Heart right ventricle (tissue), 16 donors: ENCODE measurements at regions not wholly inside any gene's neighbourhood (a gene's known extent, or its start where the extent isn't known, plus 50 kb on each side); places are given as distances from the start of the nearest gene placed in this dataset.

Experiments used
- ATAC-seq, 8 donors: fragments of 200-7000 bp; cut with Tn5 transposase; one replicate each; pipeline ENCODE4 v1.9.1; 2020; ENCODE audit warnings: mild to moderate bottlenecking in 8 of 8, moderate library complexity in 8 of 8, moderate number of reproducible peaks in 1 of 8
- DNase-seq, 2 donors: peaks; one replicate each; pipeline ENCODE4 v3.0.0-alpha.2; 2020
- H3K27ac ChIP-seq, 10 donors: fragments of 200-600 bp; sonication (generic) in 2 of 10; one replicate each; pipeline versions ENCODE4 v1.5.0 to v1.8.0; 2020 to 2022; ENCODE audit warnings: mild to moderate bottlenecking in 3 of 10
- H3K27me3 ChIP-seq, 7 donors: fragments of 200-600 bp; one replicate each; pipeline ENCODE4 v1.8.0; 2021 to 2022; ENCODE audit warnings: mild to moderate bottlenecking in 2 of 7
- H3K36me3 ChIP-seq, 9 donors: fragments of 200-600 bp; sonication (generic) in 1 of 9; one replicate each; pipeline versions ENCODE4 v1.5.0 to v1.8.0; 2020 to 2022; ENCODE audit warnings: mild to moderate bottlenecking in 2 of 9
- H3K4me1 ChIP-seq, 9 donors: fragments of 200-600 bp; sonication (generic) in 1 of 9; one replicate each; pipeline versions ENCODE4 v1.5.0 to v1.8.0; 2020 to 2022; ENCODE audit warnings: mild to moderate bottlenecking in 4 of 9
- H3K4me3 ChIP-seq, 10 donors: fragments of 200-600 bp; sonication (generic) in 2 of 10; one replicate each; pipeline versions ENCODE4 v1.5.0 to v1.8.0; 2020 to 2022; ENCODE audit warnings: mild to moderate bottlenecking in 7 of 10, moderate library complexity in 2 of 10
- H3K9me3 ChIP-seq, 11 donors: fragments of 200-600 bp in 10 of 11; sonication (generic) in 2 of 11; one replicate each; pipeline versions ENCODE4 v1.5.0 to v1.8.0; 2013 to 2022; ENCODE audit warnings: mild to moderate bottlenecking in 2 of 11, control low read depth in 1 of 11, moderate library complexity in 1 of 11
- CTCF ChIP-seq, 9 donors: fragments of 200-600 bp; sonication (generic) in 2 of 9; IDR thresholded peaks; one replicate each; pipeline versions ENCODE4 v1.5.0 to v1.8.0; 2021 to 2022; ENCODE audit warnings: antibody characterized with exemption in 9 of 9, mild to moderate bottlenecking in 5 of 9, moderate library complexity in 1 of 9
- WGBS, 2 donors: extraction: QIAGEN DNeasy Blood & Tissue Kit; methylation state at CpG; one replicate each; pipeline ENCODE4 v1.1.7; 2013; ENCODE audit warnings: inconsistent platforms in 1 of 2; 5-methylcytosine and 5-hydroxymethylcytosine counted together
- intact Hi-C, 10 donors: fragments of 100-400 bp; cut with DNase I; formaldehyde crosslinking; loops; one replicate each; pipeline versions ENCODE4 v1.11.1 to v1.14.2; 2022
- donor health status: Arrhythmogenic right ventricular cardiomyopathy.
- donor health status: ischemic (EF 13 %, LVEDD 7.1; RV severe dilation, severe dysfunction).
- donor health status: healthy with polysubstance abuse.
- donor health status: DM: no; HTN: yes; CAD: no.
- donor health status: DM: no; HTN: no; CAD: no.
- donor health status: ischemic (EF 25% LVEDD 6.9; RV normal size, moderate dysfunction).
- donor health status: ischemic (EF 25% LVEDD 5.7; RV mildly dilated, moderate dysfunction).
- donor health status: healthy.
- donor health status: DM: yes; HTN: yes; CAD: no.
- donor health status: Ischemic cardiomyopathy.
- donor health status: ischemic (EF 35%, LVEDD 5.7; RV mildly dilated, moderate dysfunction).
- donor health status: nonischemic (EF 11% LVEDD 7.7; RV severe dilation, severe dysfunction).
- donor health status: DM: yes; HTN: yes; CAD: no.
- donor health status: PGD.
- donor health status: ischemic (EF 29% LVEDD 5.4; RV normal size, mild dysfunction).
- donor health status: nonischemic (EF 23%, LVEDD 6.1; RV moderate dilation, normal function).

GRCh38 chr12:95413576-95413975 lies 60.4 kb upstream of the METAP2 start:
- Histone ChIP-seq H3K36me3 (no peaks in the 10 kb centered on the region), H3K4me1 (peaks cover 0 to 12% (median 0%) of the 10 kb centered on the region in 9 donors), H3K27ac (no peak overlapping the region), H3K9me3 (no peaks in the 10 kb centered on the region), H3K27me3 (no peaks in the 10 kb centered on the region), H3K4me3 (no peak overlapping the region)
- ATAC-seq (no peak), DNase-seq (no peak)
- TF ChIP-seq CTCF (IDR thresholded peaks at IDR 0.05): no peak
- intact Hi-C loops: no loop called here
- 92 to 96% methylated on average over 3 of the region's 3 CpGs for WGBS, 2 donors

GRCh38 chr12:95415451-95415850 lies 58.5 kb upstream of the METAP2 start:
- H3K27me3 ChIP-seq: no peaks in the 10 kb centered on the region
- WGBS, 2 donors: 67 to 69% methylated on average over 1 of the region's 1 CpG
- DNase-seq: no peak
- no peak for TF ChIP-seq CTCF (IDR thresholded peaks at IDR 0.05)
- no peaks in the 10 kb centered on the region for H3K9me3 ChIP-seq
- ATAC-seq: no peak
- no peaks in the 10 kb centered on the region for H3K36me3 ChIP-seq
- H3K4me3 ChIP-seq: no peak overlapping the region
- no peak overlapping the region for H3K27ac ChIP-seq
- H3K4me1 ChIP-seq: peaks cover 0 to 18% (median 0%) of the 10 kb centered on the region in 9 donors
- intact Hi-C loops: no loop called here

GRCh38 chr12:95416111-95416636 lies 57.8 kb upstream of the METAP2 start:
- peaks cover 0 to 18% (median 0%) of the 10 kb centered on the region in 9 donors for H3K4me1 ChIP-seq
- WGBS, 2 donors: 73 to 76% methylated on average over 5 of the region's 5 CpGs
- intact Hi-C loops: no loop called here

GRCh38 chr12:95417372-95417771 lies 56.6 kb upstream of the METAP2 start:
- intact Hi-C loops: no loop called here
- no peak for ATAC-seq
- Histone ChIP-seq H3K9me3 (no peaks in the 10 kb centered on the region), H3K27me3 (no peaks in the 10 kb centered on the region), H3K36me3 (no peaks in the 10 kb centered on the region), H3K4me1 (peaks cover 0 to 18% (median 0%) of the 10 kb centered on the region in 9 donors), H3K4me3 (no peak overlapping the region), H3K27ac (peak overlapping the region in 7 of 10 donors; percentile 10 to 78 (median 74))
- 87 to 90% methylated on average over 2 of the region's 2 CpGs for WGBS, 2 donors
- no peak for DNase-seq
- no peak for TF ChIP-seq CTCF (IDR thresholded peaks at IDR 0.05)

More at GRCh38 chr12:95416111-95416636, 57.8 kb upstream of the METAP2 start:
- TF ChIP-seq CTCF (IDR thresholded peaks at IDR 0.05): no peak
- no peaks in the 10 kb centered on the region for H3K9me3 ChIP-seq
- no peak for ATAC-seq
- H3K27ac ChIP-seq: no peak overlapping the region
- no peak for DNase-seq
- no peak overlapping the region for H3K4me3 ChIP-seq
- no peaks in the 10 kb centered on the region for H3K27me3 ChIP-seq
- H3K36me3 ChIP-seq: no peaks in the 10 kb centered on the region
